GM21786 (cell line): ENCODE measurements at regions not wholly inside any gene's neighbourhood (a gene's known extent, or its start where the extent isn't known, plus 50 kb on each side); places are given as distances from the start of the nearest gene placed in this dataset.

Source experiments
- ATAC-seq: cut with Tn5 transposase; IDR thresholded peaks from one replicate; pipeline ENCODE4 v1.9.1; 2021; ENCODE audit not compliant: unreplicated experiment

- no peak for ATAC-seq
Measured at GRCh38 chr4:156019246-156019645, 65.6 kb upstream of the CTSO start.

- ATAC-seq = no peak
Measured at GRCh38 chr4:156018383-156018782, 64.7 kb upstream of the CTSO start.

GRCh38 chr4:156015781-156016180 is 62.1 kb upstream of the CTSO start:
- no peak for ATAC-seq

- no peak for ATAC-seq
Measured at GRCh38 chr4:156006192-156006591, 52.5 kb upstream of the CTSO start.
